ENCODE measurements at regions not wholly inside any gene's neighbourhood (a gene's known extent, or its start where the extent isn't known, plus 50 kb on each side); places are given as distances from the start of the nearest gene placed in this dataset.

DNA sequence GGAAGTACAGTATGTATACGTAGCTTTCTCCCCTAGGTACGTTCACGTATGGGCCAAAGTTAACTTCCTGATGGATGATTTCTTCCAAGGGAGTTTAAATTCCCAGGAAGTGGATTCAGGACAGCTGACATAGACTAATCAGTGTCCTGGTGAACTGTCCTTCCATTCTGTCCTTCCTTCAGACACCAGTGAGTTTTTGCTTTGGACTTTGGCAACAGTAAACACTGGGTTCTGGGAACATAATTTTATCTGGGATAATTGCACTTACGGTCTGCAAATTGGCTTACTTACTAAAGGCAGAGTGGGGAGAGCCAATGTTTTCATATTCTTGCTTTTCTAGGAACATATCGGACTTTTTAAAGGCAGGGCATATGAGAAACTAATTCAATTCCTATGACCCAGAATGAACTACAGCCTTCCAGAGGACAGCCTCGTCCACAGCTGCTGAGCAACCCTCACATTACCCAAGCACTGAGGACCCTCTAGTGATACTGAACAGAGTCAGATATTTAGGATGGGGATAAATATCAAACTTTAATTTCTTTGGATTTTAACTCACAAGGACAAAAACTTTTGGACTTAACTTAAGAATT lies 97.9 kb downstream of the RAB18 start (continued):
- no peak for TF ChIP-seq ZNF114 (CRISPR knock-in tag; IDR thresholded peaks at IDR 0.05)
- no peak for TF ChIP-seq EZH2 (IDR thresholded peaks at IDR 0.05; ENCODE audit: low read depth, unreplicated experiment)
- TF ChIP-seq POLR2AphosphoS5 (IDR thresholded peaks at IDR 0.05; ENCODE audit: low read depth): no peak
- TF ChIP-seq NANOG (IDR thresholded peaks at IDR 0.05; ENCODE audit: borderline replicate concordance): no peak
- no peak for TF ChIP-seq CREB1 (CRISPR knock-in tag; IDR thresholded peaks at IDR 0.05; ENCODE audit: low read depth)
- TF ChIP-seq JUNB (IDR thresholded peaks at IDR 0.05; ENCODE audit: unreplicated experiment): no peak
- TF ChIP-seq EZH2phosphoT487 (IDR thresholded peaks at IDR 0.05; ENCODE audit: unreplicated experiment): no peak
- TF ChIP-seq, protein P1, sequence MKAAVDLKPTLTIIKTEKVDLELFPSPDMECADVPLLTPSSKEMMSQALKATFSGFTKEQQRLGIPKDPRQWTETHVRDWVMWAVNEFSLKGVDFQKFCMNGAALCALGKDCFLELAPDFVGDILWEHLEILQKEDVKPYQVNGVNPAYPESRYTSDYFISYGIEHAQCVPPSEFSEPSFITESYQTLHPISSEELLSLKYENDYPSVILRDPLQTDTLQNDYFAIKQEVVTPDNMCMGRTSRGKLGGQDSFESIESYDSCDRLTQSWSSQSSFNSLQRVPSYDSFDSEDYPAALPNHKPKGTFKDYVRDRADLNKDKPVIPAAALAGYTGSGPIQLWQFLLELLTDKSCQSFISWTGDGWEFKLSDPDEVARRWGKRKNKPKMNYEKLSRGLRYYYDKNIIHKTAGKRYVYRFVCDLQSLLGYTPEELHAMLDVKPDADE (IDR thresholded peaks at IDR 0.05): no peak
- TF ChIP-seq, protein P2, sequence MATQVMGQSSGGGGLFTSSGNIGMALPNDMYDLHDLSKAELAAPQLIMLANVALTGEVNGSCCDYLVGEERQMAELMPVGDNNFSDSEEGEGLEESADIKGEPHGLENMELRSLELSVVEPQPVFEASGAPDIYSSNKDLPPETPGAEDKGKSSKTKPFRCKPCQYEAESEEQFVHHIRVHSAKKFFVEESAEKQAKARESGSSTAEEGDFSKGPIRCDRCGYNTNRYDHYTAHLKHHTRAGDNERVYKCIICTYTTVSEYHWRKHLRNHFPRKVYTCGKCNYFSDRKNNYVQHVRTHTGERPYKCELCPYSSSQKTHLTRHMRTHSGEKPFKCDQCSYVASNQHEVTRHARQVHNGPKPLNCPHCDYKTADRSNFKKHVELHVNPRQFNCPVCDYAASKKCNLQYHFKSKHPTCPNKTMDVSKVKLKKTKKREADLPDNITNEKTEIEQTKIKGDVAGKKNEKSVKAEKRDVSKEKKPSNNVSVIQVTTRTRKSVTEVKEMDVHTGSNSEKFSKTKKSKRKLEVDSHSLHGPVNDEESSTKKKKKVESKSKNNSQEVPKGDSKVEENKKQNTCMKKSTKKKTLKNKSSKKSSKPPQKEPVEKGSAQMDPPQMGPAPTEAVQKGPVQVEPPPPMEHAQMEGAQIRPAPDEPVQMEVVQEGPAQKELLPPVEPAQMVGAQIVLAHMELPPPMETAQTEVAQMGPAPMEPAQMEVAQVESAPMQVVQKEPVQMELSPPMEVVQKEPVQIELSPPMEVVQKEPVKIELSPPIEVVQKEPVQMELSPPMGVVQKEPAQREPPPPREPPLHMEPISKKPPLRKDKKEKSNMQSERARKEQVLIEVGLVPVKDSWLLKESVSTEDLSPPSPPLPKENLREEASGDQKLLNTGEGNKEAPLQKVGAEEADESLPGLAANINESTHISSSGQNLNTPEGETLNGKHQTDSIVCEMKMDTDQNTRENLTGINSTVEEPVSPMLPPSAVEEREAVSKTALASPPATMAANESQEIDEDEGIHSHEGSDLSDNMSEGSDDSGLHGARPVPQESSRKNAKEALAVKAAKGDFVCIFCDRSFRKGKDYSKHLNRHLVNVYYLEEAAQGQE (IDR thresholded peaks at IDR 0.05; ENCODE audit: unreplicated experiment): no peak

DNA sequence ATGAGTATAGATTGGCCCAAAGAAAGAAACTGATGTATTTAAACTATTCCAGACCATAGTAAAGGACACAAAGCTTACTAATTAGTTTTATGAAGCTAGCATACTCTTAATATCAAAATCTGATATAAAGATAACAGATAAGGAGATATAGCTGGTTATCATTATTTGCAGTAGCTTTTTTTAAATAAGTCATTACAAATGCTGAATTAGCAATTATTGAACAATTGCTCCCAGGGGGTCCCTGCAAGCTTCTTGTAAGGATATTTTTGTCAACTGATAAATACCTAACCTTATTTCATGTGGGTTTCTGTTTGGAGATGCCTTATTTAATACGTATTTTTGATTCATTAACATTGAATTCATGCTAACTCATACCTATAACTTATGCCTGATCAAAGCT lies 99.0 kb downstream of the RAB18 start:
- Histone ChIP-seq H3K4me2 (no peak overlapping the region), H2AFZ (no peak overlapping the region), H3K36me3 (ENCODE audit: insufficient read depth) (no peaks in the 10 kb centered on the region), H3F3A (replicated peaks; ENCODE audit: low read depth) (no peaks in the 10 kb centered on the region), H3K79me2 (replicated peaks; ENCODE audit: insufficient read depth) (no peaks in the 10 kb centered on the region), H3K9me2 (ENCODE audit: insufficient read depth) (no peaks in the 10 kb centered on the region), H3K4me3 (no peak overlapping the region), H3K4me1 (ENCODE audit: insufficient read depth) (no peaks in the 10 kb centered on the region; the same call in 1 of the 2 replicates), H3K27ac (ENCODE audit: low read depth) (no peak overlapping the region), H3K27me3 (ENCODE audit: insufficient read depth) (no peaks in the 10 kb centered on the region), H4K20me1 (replicated peaks; ENCODE audit: insufficient read depth) (no peaks in the 10 kb centered on the region)
- DNase-seq (ENCODE audit: low spot score) (no peak), ATAC-seq (no peak)
- Mint-ChIP-seq H3K9me3 (no peaks in the 10 kb centered on the region; the same call in 2 of the 3 replicates), H3K27ac (no peak overlapping the region), H3K4me3 (no peak overlapping the region), H3K27me3 (ENCODE audit: insufficient read depth, low read depth, poor library complexity) (peaks cover 2% of the 10 kb centered on the region), H3K4me1 (peaks cover 2% of the 10 kb centered on the region; the same call in 1 of the 3 replicates), H3K36me3 (ENCODE audit: low read depth) (no peaks in the 10 kb centered on the region)
- TF ChIP-seq, protein P3, sequence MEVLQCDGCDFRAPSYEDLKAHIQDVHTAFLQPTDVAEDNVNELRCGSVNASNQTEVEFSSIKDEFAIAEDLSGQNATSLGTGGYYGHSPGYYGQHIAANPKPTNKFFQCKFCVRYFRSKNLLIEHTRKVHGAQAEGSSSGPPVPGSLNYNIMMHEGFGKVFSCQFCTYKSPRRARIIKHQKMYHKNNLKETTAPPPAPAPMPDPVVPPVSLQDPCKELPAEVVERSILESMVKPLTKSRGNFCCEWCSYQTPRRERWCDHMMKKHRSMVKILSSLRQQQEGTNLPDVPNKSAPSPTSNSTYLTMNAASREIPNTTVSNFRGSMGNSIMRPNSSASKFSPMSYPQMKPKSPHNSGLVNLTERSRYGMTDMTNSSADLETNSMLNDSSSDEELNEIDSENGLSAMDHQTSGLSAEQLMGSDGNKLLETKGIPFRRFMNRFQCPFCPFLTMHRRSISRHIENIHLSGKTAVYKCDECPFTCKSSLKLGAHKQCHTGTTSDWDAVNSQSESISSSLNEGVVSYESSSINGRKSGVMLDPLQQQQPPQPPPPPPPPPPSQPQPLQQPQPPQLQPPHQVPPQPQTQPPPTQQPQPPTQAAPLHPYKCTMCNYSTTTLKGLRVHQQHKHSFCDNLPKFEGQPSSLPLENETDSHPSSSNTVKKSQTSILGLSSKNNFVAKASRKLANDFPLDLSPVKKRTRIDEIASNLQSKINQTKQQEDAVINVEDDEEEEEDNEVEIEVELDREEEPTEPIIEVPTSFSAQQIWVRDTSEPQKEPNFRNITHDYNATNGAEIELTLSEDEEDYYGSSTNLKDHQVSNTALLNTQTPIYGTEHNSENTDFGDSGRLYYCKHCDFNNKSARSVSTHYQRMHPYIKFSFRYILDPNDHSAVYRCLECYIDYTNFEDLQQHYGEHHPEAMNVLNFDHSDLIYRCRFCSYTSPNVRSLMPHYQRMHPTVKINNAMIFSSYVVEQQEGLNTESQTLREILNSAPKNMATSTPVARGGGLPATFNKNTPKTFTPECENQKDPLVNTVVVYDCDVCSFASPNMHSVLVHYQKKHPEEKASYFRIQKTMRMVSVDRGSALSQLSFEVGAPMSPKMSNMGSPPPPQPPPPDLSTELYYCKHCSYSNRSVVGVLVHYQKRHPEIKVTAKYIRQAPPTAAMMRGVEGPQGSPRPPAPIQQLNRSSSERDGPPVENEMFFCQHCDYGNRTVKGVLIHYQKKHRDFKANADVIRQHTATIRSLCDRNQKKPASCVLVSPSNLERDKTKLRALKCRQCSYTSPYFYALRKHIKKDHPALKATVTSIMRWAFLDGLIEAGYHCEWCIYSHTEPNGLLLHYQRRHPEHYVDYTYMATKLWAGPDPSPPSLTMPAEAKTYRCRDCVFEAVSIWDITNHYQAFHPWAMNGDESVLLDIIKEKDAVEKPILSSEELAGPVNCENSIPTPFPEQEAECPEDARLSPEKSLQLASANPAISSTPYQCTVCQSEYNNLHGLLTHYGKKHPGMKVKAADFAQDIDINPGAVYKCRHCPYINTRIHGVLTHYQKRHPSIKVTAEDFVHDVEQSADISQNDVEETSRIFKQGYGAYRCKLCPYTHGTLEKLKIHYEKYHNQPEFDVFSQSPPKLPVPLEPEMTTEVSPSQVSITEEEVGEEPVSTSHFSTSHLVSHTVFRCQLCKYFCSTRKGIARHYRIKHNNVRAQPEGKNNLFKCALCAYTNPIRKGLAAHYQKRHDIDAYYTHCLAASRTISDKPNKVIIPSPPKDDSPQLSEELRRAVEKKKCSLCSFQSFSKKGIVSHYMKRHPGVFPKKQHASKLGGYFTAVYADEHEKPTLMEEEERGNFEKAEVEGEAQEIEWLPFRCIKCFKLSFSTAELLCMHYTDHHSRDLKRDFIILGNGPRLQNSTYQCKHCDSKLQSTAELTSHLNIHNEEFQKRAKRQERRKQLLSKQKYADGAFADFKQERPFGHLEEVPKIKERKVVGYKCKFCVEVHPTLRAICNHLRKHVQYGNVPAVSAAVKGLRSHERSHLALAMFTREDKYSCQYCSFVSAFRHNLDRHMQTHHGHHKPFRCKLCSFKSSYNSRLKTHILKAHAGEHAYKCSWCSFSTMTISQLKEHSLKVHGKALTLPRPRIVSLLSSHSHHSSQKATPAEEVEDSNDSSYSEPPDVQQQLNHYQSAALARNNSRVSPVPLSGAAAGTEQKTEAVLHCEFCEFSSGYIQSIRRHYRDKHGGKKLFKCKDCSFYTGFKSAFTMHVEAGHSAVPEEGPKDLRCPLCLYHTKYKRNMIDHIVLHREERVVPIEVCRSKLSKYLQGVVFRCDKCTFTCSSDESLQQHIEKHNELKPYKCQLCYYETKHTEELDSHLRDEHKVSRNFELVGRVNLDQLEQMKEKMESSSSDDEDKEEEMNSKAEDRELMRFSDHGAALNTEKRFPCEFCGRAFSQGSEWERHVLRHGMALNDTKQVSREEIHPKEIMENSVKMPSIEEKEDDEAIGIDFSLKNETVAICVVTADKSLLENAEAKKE (CRISPR knock-in tag; IDR thresholded peaks at IDR 0.05): no peak
- TF ChIP-seq NANOG (IDR thresholded peaks at IDR 0.05; ENCODE audit: borderline replicate concordance) (no peak), ZNF331 (CRISPR knock-in tag; IDR thresholded peaks at IDR 0.05; ENCODE audit: low read depth) (no peak), EZH2 (IDR thresholded peaks at IDR 0.05; ENCODE audit: low read depth, unreplicated experiment) (no peak), ZNF114 (CRISPR knock-in tag; IDR thresholded peaks at IDR 0.05) (no peak), JUNB (IDR thresholded peaks at IDR 0.05; ENCODE audit: unreplicated experiment) (no peak)

Measured in GM23338 (cell line).